HL-60 (cell line): ENCODE measurements at regions not wholly inside any gene's neighbourhood (a gene's known extent, or its start where the extent isn't known, plus 50 kb on each side); places are given as distances from the start of the nearest gene placed in this dataset.

Experiments
- DNase-seq, 2 experiments: peaks; one replicate each; pipeline ENCODE4 v3.0.0-alpha.2; 2010 to 2020; ENCODE audit warnings: low read depth in 1 of 2, low spot score in 1 of 2
- H3K27ac ChIP-seq: fragments of 250-450 bp; sonication (Bioruptor Pico); replicated peaks from 2 replicates; pipeline ENCODE4 v1.5.1; 2020; ENCODE audit warnings: mild to moderate bottlenecking, moderate library complexity
- H3K27me3 ChIP-seq: fragments of 250-450 bp; sonication (Bioruptor Pico); 2 replicates; pipeline ENCODE4 v1.5.1; 2021; ENCODE audit warnings: mild to moderate bottlenecking, moderate library complexity; ENCODE audit not compliant: insufficient read depth, poor library complexity, severe bottlenecking
- H3K4me3 ChIP-seq: replicated peaks from 2 replicates; pipeline ENCODE4 v1.5.1; 2011; ENCODE audit warnings: mild to moderate bottlenecking, control low read depth, low read length; ENCODE audit not compliant: insufficient read depth
- GABPA ChIP-seq: IDR thresholded peaks from 2 replicates; pipeline ENCODE4 v1.6.1; 2012; ENCODE audit warnings: low read depth
- POLR2AphosphoS5 ChIP-seq: IDR thresholded peaks from 2 replicates; pipeline ENCODE4 v1.6.1; 2012; ENCODE audit warnings: low read depth
- REST ChIP-seq: IDR thresholded peaks from 2 replicates; pipeline ENCODE4 v1.6.1; 2012; ENCODE audit warnings: low read depth; ENCODE audit not compliant: insufficient replicate concordance
- SPI1 ChIP-seq: IDR thresholded peaks from 2 replicates; pipeline ENCODE4 v1.6.1; 2012; ENCODE audit warnings: low read depth, mild to moderate bottlenecking, borderline replicate concordance
- TF ChIP-seq, protein P1 (sequence below): IDR thresholded peaks from one replicate; pipeline ENCODE4 v1.5.1; 2011; ENCODE audit warnings: low read length, control low read depth, inconsistent platforms; ENCODE audit not compliant: insufficient read depth

- Histone ChIP-seq H3K27ac (no peak overlapping the region), H3K4me3 (no peak overlapping the region), H3K27me3 (no peaks in the 10 kb centered on the region)
- TF ChIP-seq SPI1, result no peak
- no peak for TF ChIP-seq GABPA
- peak in 1 of 2 experiments; percentile 48 for DNase-seq
Measured at GRCh38 chr5:23084815-23085214, 231.7 kb upstream of the CDH12 start.

- DNase-seq, result no peak
- H3K27ac ChIP-seq, result no peak overlapping the region
- no peak overlapping the region for H3K4me3 ChIP-seq
Measured at GRCh38 chr5:23072179-23072578, 219.0 kb upstream of the CDH12 start.

GRCh38 chr5:23071682-23072081 is 218.5 kb upstream of the CDH12 start:
- TF ChIP-seq GABPA (no peak), REST (no peak), SPI1 (no peak), POLR2AphosphoS5 (no peak)
- TF ChIP-seq, protein P1, sequence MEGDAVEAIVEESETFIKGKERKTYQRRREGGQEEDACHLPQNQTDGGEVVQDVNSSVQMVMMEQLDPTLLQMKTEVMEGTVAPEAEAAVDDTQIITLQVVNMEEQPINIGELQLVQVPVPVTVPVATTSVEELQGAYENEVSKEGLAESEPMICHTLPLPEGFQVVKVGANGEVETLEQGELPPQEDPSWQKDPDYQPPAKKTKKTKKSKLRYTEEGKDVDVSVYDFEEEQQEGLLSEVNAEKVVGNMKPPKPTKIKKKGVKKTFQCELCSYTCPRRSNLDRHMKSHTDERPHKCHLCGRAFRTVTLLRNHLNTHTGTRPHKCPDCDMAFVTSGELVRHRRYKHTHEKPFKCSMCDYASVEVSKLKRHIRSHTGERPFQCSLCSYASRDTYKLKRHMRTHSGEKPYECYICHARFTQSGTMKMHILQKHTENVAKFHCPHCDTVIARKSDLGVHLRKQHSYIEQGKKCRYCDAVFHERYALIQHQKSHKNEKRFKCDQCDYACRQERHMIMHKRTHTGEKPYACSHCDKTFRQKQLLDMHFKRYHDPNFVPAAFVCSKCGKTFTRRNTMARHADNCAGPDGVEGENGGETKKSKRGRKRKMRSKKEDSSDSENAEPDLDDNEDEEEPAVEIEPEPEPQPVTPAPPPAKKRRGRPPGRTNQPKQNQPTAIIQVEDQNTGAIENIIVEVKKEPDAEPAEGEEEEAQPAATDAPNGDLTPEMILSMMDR, result no peak
- no peak overlapping the region for H3K4me3 ChIP-seq
- H3K27me3 ChIP-seq, result no peaks in the 10 kb centered on the region
- DNase-seq, result no peak
- no peak overlapping the region for H3K27ac ChIP-seq

More at GRCh38 chr5:23072179-23072578, 219.0 kb upstream of the CDH12 start:
- TF ChIP-seq, protein P1, result no peak
- TF ChIP-seq REST (no peak), POLR2AphosphoS5 (no peak), GABPA (no peak), SPI1 (no peak)
- H3K27me3 ChIP-seq, result no peaks in the 10 kb centered on the region

DNA sequence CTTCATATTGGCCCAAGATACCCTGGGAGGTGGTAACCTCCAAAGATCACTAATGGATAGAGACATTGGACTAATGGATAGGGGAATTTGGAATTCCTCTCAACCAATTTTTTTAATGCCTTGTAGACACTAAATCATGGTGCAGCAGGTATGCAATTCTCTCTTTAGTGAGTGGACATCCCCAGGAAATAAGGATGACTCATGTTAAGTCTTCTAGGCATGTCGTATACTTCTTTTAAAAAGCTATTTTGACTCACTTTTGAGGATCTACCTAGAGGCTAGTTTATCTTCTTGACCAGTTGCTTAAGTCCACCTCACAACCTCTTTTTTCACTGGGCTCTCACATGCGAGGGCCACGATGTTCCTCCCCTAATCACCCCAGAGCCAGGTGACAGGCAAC is 211.6 kb upstream of the CDH12 start:
- no peak for TF ChIP-seq SPI1
- TF ChIP-seq POLR2AphosphoS5, result no peak
- Histone ChIP-seq H3K27ac (no peak overlapping the region), H3K4me3 (no peak overlapping the region), H3K27me3 (no peaks in the 10 kb centered on the region)
- DNase-seq, result no peak

DNA sequence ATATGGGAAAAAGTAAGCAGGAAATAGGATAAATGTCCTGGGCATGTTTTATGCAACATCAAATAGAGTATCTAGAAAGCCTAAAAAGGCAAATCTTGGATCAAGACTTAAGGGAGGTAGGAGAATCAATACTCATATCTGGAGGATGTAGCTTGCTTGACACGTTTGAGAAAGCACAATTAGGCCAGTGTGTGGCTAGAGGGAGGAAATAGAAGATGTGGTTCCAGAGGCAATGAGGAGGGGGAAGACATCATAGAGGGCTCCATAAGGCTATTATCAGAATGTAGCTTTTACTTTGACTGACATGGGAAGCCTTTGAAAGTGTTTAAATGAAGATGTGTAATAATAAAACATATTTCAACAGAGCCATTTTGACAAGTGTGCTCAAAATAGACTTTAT is 200.7 kb upstream of the CDH12 start:
- no peak overlapping the region for H3K27ac ChIP-seq
- no peak for DNase-seq
- TF ChIP-seq, protein P1, result no peak
- TF ChIP-seq POLR2AphosphoS5 (no peak), REST (no peak), SPI1 (no peak)
- no peaks in the 10 kb centered on the region for H3K27me3 ChIP-seq
- no peak overlapping the region for H3K4me3 ChIP-seq
